ENCODE measurements at regions not wholly inside any gene's neighbourhood (a gene's known extent, or its start where the extent isn't known, plus 50 kb on each side); places are given as distances from the start of the nearest gene placed in this dataset.

GRCh38 chr6:67252663-67253062 lies 1382.4 kb upstream of the ADGRB3 start:
- no peak for DNase-seq

GRCh38 chr6:67248077-67248476 lies 1387.0 kb upstream of the ADGRB3 start:
- DNase-seq: no peak

- DNase-seq: no peak
Measured at GRCh38 chr6:67244037-67244436, 1391.0 kb upstream of the ADGRB3 start.

- DNase-seq: no peak
Measured at GRCh38 chr6:67237277-67237676, 1397.8 kb upstream of the ADGRB3 start.

- no peak for DNase-seq
Measured at GRCh38 chr6:67231092-67231491, 1404.0 kb upstream of the ADGRB3 start.

- no peak for DNase-seq
Measured at GRCh38 chr6:67224989-67225388, 1410.1 kb upstream of the ADGRB3 start.

GRCh38 chr6:67221226-67221625 lies 1413.9 kb upstream of the ADGRB3 start:
- no peak for DNase-seq

GRCh38 chr6:67219346-67219745 lies 1415.7 kb upstream of the ADGRB3 start:
- DNase-seq: no peak

- no peak for DNase-seq
Measured at GRCh38 chr6:67212584-67212983, 1422.5 kb upstream of the ADGRB3 start.

- no peak for DNase-seq
Measured at GRCh38 chr6:67210450-67210849, 1424.6 kb upstream of the ADGRB3 start.

- DNase-seq: no peak
Measured at GRCh38 chr6:67201563-67201962, 1433.5 kb upstream of the ADGRB3 start.

- no peak for DNase-seq
Measured at GRCh38 chr6:67200626-67201403, 1434.3 kb upstream of the ADGRB3 start.

- no peak for DNase-seq
Measured at GRCh38 chr6:67199425-67199824, 1435.7 kb upstream of the ADGRB3 start.

- no peak for DNase-seq
Measured at GRCh38 chr6:67190733-67191132, 1444.3 kb upstream of the ADGRB3 start.

GRCh38 chr6:67184405-67184804 lies 1450.7 kb upstream of the ADGRB3 start:
- no peak for DNase-seq

- no peak for DNase-seq
Measured at GRCh38 chr6:67175101-67175500, 1460.0 kb upstream of the ADGRB3 start.

GRCh38 chr6:67165606-67166005 lies 1458.6 kb upstream of the EYS start:
- no peak for DNase-seq

GRCh38 chr6:67160820-67161219 lies 1453.8 kb upstream of the EYS start:
- no peak for DNase-seq

GRCh38 chr6:67141005-67141404 lies 1434.0 kb upstream of the EYS start:
- DNase-seq: no peak

GRCh38 chr6:67133973-67134372 lies 1426.9 kb upstream of the EYS start:
- no peak for DNase-seq

GRCh38 chr6:67131827-67132226 lies 1424.8 kb upstream of the EYS start:
- DNase-seq: peak in 32 of 56 donors; percentile 2 to 63 (median 16)

GRCh38 chr6:67129780-67130179 lies 1422.8 kb upstream of the EYS start:
- no peak for DNase-seq

GRCh38 chr6:67127041-67127440 lies 1420.0 kb upstream of the EYS start:
- DNase-seq: no peak

- DNase-seq: no peak
Measured at GRCh38 chr6:67121115-67121514, 1414.1 kb upstream of the EYS start.

Data from nucleus accumbens (tissue), 56 donors.